K562 (cell line): ENCODE measurements at regions not wholly inside any gene's neighbourhood (a gene's known extent, or its start where the extent isn't known, plus 50 kb on each side); places are given as distances from the start of the nearest gene placed in this dataset.

ENCODE experiments used
- ATAC-seq: fragments of 200-7000 bp; cut with Tn5 transposase; 3 replicates; pipeline ENCODE4 v1.9.1; 2020; ENCODE audit warnings: moderate library complexity
- BruUV-seq: library from RNA; stranded (reverse); fragments of 400-500 nt; replicated peaks from 2 replicates; lab custom pipeline; 2021; lab: Mats Ljungman, UMichigan
- CTCF ChIA-PET: fragments of 300-600 bp; formaldehyde crosslinking; extraction: SDS; loops from one replicate; lab custom pipeline; 2021; ENCODE audit warnings: low intra/inter-chr PET ratio; lab: Yijun Ruan, JAX
- POLR2A ChIA-PET: fragments of 300-600, 350-650 bp; sonication (Branson Sonifier 250); formaldehyde crosslinking; extraction: SDS; loops from one replicate; lab custom pipeline; 2021; ENCODE audit warnings: antibody characterized with exemption, inconsistent platforms; lab: Yijun Ruan, JAX
- DNase-seq, 4 experiments: peaks; one replicate each; pipeline versions ENCODE4 v3.0.0 to v3.0.0-alpha.2; 2011 to 2018; ENCODE audit warnings: low spot score in 3 of 4, mixed read lengths in 3 of 4; ENCODE audit errors: extremely low read depth in 1 of 4
- FAIRE-seq: peaks from 2 replicates; lab custom pipeline; 2011; peaks lifted over from hg19 to GRCh38; lab: Jason Lieb, UNC
- H2AFZ ChIP-seq: 2 replicates; pipeline ENCODE4 v1.6.0; 2011; ENCODE audit warnings: low read depth, low read length, control low read depth, inconsistent platforms
- H3K27ac ChIP-seq: fragments of 200-600 bp; 3 replicates; pipeline ENCODE4 v1.8.0; 2011; ENCODE audit warnings: low read depth, mild to moderate bottlenecking, control low read depth, inconsistent platforms, low read length, moderate library complexity, mixed read lengths; ENCODE audit errors: extremely low read depth
- H3K27me3 ChIP-seq, 2 experiments: fragments of 300-600 bp in 1 of 2; 2 replicates in 1 of 2; 3 replicates in 1 of 2; pipeline versions ENCODE4 v1.6.0 to v1.8.0; 2011; ENCODE audit warnings: inconsistent platforms in 2 of 2, low read length in 2 of 2, mild to moderate bottlenecking in 1 of 2, mixed read lengths in 1 of 2, moderate library complexity in 1 of 2; ENCODE audit not compliant: control insufficient read depth in 2 of 2, insufficient read depth in 2 of 2
- H3K36me3 ChIP-seq: fragments of 300-600 bp; 3 replicates; pipeline ENCODE4 v1.8.0; 2011; ENCODE audit warnings: mild to moderate bottlenecking, low read length, inconsistent platforms; ENCODE audit not compliant: control insufficient read depth, insufficient read depth
- H3K4me1 ChIP-seq, 2 experiments: fragments of 200-600 bp in 1 of 2; replicated peaks in 1 of 2; 2 replicates in 1 of 2; 3 replicates in 1 of 2; pipeline versions ENCODE4 v1.5.1 to v1.8.0; 2011; ENCODE audit warnings: inconsistent platforms in 2 of 2, low read length in 2 of 2, mild to moderate bottlenecking in 1 of 2, mixed read lengths in 1 of 2, moderate library complexity in 1 of 2; ENCODE audit not compliant: control insufficient read depth in 2 of 2, insufficient read depth in 2 of 2
- H3K4me2 ChIP-seq: 2 replicates; pipeline ENCODE4 v1.6.1; 2011; ENCODE audit warnings: low read length, control low read depth, inconsistent platforms, mixed read lengths; ENCODE audit not compliant: insufficient read depth
- H3K4me3 ChIP-seq: fragments of 200-600 bp; sonication (generic), shearing (Covaris generic); 2 replicates; pipeline ENCODE4 v1.5.1; 2016; ENCODE audit warnings: control low read depth, inconsistent platforms
- H3K79me2 ChIP-seq: fragments of 200-600 bp; 3 replicates; pipeline ENCODE4 v1.8.0; 2011; ENCODE audit warnings: low read length, inconsistent platforms; ENCODE audit not compliant: control insufficient read depth, insufficient read depth
- H3K9ac ChIP-seq, 2 experiments: 2 replicates each; pipeline versions ENCODE4 v1.6.0 to v1.6.1; 2011; ENCODE audit warnings: low read depth in 2 of 2, low read length in 2 of 2, control low read depth in 1 of 2, inconsistent platforms in 1 of 2, mild to moderate bottlenecking in 1 of 2, mixed read lengths in 1 of 2; ENCODE audit not compliant: insufficient read depth in 1 of 2
- H3K9me1 ChIP-seq: one replicate; pipeline ENCODE4 v1.6.0; 2011; ENCODE audit warnings: inconsistent platforms, mild to moderate bottlenecking, low read length, moderate library complexity; ENCODE audit not compliant: control insufficient read depth, insufficient read depth
- H3K9me3 ChIP-seq: replicated peaks from 2 replicates; pipeline ENCODE4 v1.5.1; 2011; ENCODE audit warnings: low read depth, low read length, inconsistent platforms; ENCODE audit not compliant: control insufficient read depth, insufficient read depth
- H4K20me1 ChIP-seq: replicated peaks from 2 replicates; pipeline ENCODE4 v1.6.1; 2011; ENCODE audit warnings: low read length, inconsistent platforms, mixed read lengths; ENCODE audit not compliant: control insufficient read depth, insufficient read depth
- ILF3 ChIP-seq: fragments of 450-650 bp; IDR thresholded peaks from 2 replicates; pipeline ENCODE4 v1.6.1; 2018; ENCODE audit warnings: antibody characterized with exemption, mild to moderate bottlenecking, moderate library complexity, borderline replicate concordance
- PHF20 ChIP-seq: fragments of 450-650 bp; IDR thresholded peaks from 2 replicates; pipeline ENCODE4 v1.6.1; 2018; ENCODE audit not compliant: partially characterized antibody
- PTRF ChIP-seq: fragments of 450-650 bp; IDR thresholded peaks from 2 replicates; pipeline ENCODE4 v1.6.1; 2016; ENCODE audit warnings: mild to moderate bottlenecking, missing genetic modification characterization, missing compliant biosample characterization
- ZC3H8 ChIP-seq: fragments of 450-650 bp; IDR thresholded peaks from 2 replicates; pipeline ENCODE4 v1.6.1; 2017
- WGBS: fragments of 100-300 bp; shearing (Covaris generic); methylation state at CpG from one replicate; pipeline ENCODE4 v1.1.6; 2016; ENCODE audit warnings: low coverage, mixed read lengths; ENCODE audit not compliant: insufficient coverage; ENCODE audit errors: missing lambda C conversion rate; 5-methylcytosine and 5-hydroxymethylcytosine counted together
- in situ Hi-C: fragments of 300-500 bp; cut with MboI; formaldehyde crosslinking; loops from 4 replicates; pipeline ENCODE4 v1.15.0; 2018; ENCODE audit warnings: inconsistent platforms, mixed read lengths
- intact Hi-C: fragments of 100-400 bp; cut with micrococcal nuclease; formaldehyde crosslinking; loops from 2 replicates; pipeline ENCODE4 v1.14.2; 2022
- TF ChIP-seq, protein P1 (sequence below): fragments of 450-650 bp; IDR thresholded peaks from 2 replicates; pipeline ENCODE4 v1.6.1; 2016; ENCODE audit warnings: low read depth

DNA sequence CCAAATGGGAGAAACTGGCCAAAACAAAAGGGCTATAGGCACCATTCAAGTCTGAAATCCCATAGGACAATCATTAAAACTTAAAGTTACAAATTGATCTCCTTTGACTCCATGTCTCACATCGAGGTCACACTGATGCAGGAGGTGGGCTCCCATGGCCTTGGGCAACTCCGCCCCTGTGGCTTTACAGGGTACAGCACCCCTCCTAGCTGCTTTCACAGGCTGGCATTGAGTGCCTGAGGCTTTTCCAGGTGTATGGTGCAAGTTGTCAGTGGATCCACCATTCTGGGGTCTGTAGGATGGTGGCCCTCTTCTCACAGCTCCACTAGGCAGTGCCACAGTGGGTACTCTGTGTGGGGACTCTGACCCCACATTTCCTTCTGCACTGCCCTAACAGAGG lies 662.1 kb downstream of the XPNPEP1 start:
- intact Hi-C loops: no loop called here
- POLR2A ChIA-PET: no interaction called here
- BruUV-seq: no TSS peak

DNA sequence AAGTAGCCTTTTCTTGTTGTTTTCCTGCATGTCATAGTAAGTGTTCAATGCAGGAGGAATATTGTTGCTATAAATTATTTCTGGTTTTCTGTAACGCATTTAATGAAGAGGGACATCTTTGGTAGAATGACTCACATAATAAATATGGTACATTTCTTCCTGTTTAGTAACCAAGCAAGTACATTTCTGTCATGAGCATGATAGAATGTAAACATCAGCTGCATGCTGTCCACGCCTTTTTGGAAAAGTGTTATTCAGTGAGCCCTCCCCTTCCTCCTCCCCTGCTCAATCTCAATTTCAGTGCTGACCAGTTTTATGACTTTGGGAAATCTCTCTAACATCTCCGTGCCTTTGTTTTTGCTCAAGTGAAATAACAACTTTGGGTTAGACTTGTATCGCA lies 664.0 kb downstream of the XPNPEP1 start:
- H3K9me3 ChIP-seq: no peaks in the 10 kb centered on the region
- no peaks in the 10 kb centered on the region for H3K9me1 ChIP-seq
- WGBS: 0% methylated on average over 4 of the region's 4 CpGs
- ChIA-PET POLR2A (no interaction called here), CTCF (no interaction called here)
- H3K9ac ChIP-seq: no peak overlapping the region
- intact Hi-C loops (no loop called here), in situ Hi-C loops (no loop called here)
- no peaks in the 10 kb centered on the region for H3K79me2 ChIP-seq
- H3K4me3 ChIP-seq: no peak overlapping the region
- H2AFZ ChIP-seq: no peak overlapping the region
- H3K4me1 ChIP-seq: no peaks in the 10 kb centered on the region
- H3K4me2 ChIP-seq: no peak overlapping the region
- no peaks in the 10 kb centered on the region for H4K20me1 ChIP-seq
- H3K27ac ChIP-seq: no peak overlapping the region
- no peak for ATAC-seq
- DNase-seq: no peak
- H3K36me3 ChIP-seq: no peaks in the 10 kb centered on the region
- no peaks in the 10 kb centered on the region for H3K27me3 ChIP-seq
- FAIRE-seq: no peak
- no TSS peak for BruUV-seq
- TF ChIP-seq, protein P1, sequence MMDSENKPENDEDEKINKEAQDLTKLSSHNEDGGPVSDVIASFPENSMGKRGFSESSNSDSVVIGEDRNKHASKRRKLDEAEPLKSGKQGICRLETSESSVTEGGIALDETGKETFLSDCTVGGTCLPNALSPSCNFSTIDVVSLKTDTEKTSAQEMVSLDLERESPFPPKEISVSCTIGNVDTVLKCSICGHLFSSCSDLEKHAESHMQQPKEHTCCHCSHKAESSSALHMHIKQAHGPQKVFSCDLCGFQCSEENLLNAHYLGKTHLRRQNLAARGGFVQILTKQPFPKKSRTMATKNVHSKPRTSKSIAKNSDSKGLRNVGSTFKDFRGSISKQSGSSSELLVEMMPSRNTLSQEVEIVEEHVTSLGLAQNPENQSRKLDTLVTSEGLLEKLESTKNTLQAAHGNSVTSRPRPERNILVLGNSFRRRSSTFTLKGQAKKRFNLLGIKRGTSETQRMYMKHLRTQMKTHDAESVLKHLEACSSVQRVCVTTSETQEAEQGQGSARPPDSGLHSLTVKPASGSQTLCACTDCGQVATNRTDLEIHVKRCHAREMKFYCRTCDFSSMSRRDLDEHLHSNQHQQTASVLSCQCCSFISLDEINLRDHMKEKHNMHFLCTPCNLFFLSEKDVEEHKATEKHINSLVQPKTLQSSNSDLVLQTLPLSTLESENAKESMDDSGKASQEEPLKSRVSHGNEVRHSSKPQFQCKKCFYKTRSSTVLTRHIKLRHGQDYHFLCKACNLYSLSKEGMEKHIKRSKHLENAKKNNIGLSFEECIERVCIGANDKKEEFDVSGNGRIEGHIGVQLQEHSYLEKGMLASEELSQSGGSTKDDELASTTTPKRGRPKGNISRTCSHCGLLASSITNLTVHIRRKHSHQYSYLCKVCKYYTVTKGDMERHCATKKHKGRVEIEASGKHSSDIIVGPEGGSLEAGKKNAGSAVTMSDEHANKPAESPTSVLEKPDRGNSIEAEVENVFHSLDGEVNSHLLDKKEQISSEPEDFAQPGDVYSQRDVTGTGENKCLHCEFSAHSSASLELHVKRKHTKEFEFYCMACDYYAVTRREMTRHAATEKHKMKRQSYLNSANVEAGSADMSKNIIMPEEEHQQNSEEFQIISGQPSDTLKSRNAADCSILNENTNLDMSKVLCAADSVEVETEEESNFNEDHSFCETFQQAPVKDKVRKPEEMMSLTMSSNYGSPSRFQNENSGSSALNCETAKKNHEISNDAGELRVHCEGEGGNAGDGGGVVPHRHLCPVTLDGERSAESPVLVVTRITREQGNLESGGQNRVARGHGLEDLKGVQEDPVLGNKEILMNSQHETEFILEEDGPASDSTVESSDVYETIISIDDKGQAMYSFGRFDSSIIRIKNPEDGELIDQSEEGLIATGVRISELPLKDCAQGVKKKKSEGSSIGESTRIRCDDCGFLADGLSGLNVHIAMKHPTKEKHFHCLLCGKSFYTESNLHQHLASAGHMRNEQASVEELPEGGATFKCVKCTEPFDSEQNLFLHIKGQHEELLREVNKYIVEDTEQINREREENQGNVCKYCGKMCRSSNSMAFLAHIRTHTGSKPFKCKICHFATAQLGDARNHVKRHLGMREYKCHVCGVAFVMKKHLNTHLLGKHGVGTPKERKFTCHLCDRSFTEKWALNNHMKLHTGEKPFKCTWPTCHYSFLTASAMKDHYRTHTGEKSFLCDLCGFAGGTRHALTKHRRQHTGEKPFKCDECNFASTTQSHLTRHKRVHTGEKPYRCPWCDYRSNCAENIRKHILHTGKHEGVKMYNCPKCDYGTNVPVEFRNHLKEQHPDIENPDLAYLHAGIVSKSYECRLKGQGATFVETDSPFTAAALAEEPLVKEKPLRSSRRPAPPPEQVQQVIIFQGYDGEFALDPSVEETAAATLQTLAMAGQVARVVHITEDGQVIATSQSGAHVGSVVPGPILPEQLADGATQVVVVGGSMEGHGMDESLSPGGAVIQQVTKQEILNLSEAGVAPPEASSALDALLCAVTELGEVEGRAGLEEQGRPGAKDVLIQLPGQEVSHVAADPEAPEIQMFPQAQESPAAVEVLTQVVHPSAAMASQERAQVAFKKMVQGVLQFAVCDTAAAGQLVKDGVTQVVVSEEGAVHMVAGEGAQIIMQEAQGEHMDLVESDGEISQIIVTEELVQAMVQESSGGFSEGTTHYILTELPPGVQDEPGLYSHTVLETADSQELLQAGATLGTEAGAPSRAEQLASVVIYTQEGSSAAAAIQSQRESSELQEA: no peak
- TF ChIP-seq PHF20 (no peak), ILF3 (no peak), PTRF (no peak)

More for the DNA sequence above, 662.1 kb downstream of the XPNPEP1 start:
- Histone ChIP-seq H3K4me3 (no peak overlapping the region), H3K9ac (no peak overlapping the region), H4K20me1 (no peaks in the 10 kb centered on the region), H2AFZ (no peak overlapping the region), H3K27me3 (no peaks in the 10 kb centered on the region), H3K4me2 (no peak overlapping the region), H3K4me1 (no peaks in the 10 kb centered on the region), H3K79me2 (no peaks in the 10 kb centered on the region), H3K9me1 (no peaks in the 10 kb centered on the region), H3K27ac (no peak overlapping the region), H3K9me3 (no peaks in the 10 kb centered on the region), H3K36me3 (no peaks in the 10 kb centered on the region)
- WGBS: 0% methylated on average over 2 of the region's 2 CpGs
- FAIRE-seq (no peak), ATAC-seq (no peak), DNase-seq (no peak)
- CTCF ChIA-PET: no interaction called here
- in situ Hi-C loops: no loop called here
- TF ChIP-seq ZC3H8: no peak
